Endodermal cell (in vitro differentiated cells): ENCODE measurements at regions not wholly inside any gene's neighbourhood (a gene's known extent, or its start where the extent isn't known, plus 50 kb on each side); places are given as distances from the start of the nearest gene placed in this dataset.

Experiments
- DNase-seq: peaks from one replicate; pipeline ENCODE4 v3.0.0-alpha.2; 2017
- H3K27ac ChIP-seq: 2 replicates; pipeline ENCODE4 v1.5.1; 2013; ENCODE audit warnings: mild to moderate bottlenecking, low read depth, low read length, moderate library complexity
- H3K27me3 ChIP-seq: 2 replicates; pipeline ENCODE4 v1.6.1; 2013; ENCODE audit warnings: mild to moderate bottlenecking, low read length, moderate library complexity; ENCODE audit not compliant: insufficient read depth, control insufficient read depth, poor library complexity, severe bottlenecking
- H3K36me3 ChIP-seq: 2 replicates; pipeline ENCODE4 v1.7.0; 2013; ENCODE audit warnings: mild to moderate bottlenecking, low read length, moderate library complexity; ENCODE audit not compliant: control insufficient read depth, insufficient read depth
- H3K4me1 ChIP-seq: one replicate; pipeline ENCODE4 v1.7.0; 2013; ENCODE audit warnings: low read length; ENCODE audit not compliant: control insufficient read depth, insufficient read depth
- H3K4me3 ChIP-seq: 2 replicates; pipeline ENCODE4 v1.5.1; 2013; ENCODE audit warnings: mild to moderate bottlenecking, low read length, moderate library complexity
- H3K9ac ChIP-seq: 2 replicates; pipeline ENCODE4 v1.6.1; 2013; ENCODE audit warnings: mild to moderate bottlenecking, low read length, moderate library complexity; ENCODE audit not compliant: poor library complexity, severe bottlenecking; ENCODE audit errors: extremely low read depth
- H3K9me3 ChIP-seq: 2 replicates; pipeline ENCODE4 v1.6.1; 2013; ENCODE audit warnings: mild to moderate bottlenecking, low read length, moderate library complexity; ENCODE audit not compliant: control insufficient read depth
- H3K27ac Mint-ChIP-seq: 2 replicates; pipeline ENCODE4 v1.8.0; 2020; ENCODE audit warnings: mixed read lengths
- H3K27me3 Mint-ChIP-seq: 2 replicates; pipeline ENCODE4 v1.8.0; 2021; ENCODE audit warnings: mild to moderate bottlenecking, mixed read lengths; ENCODE audit not compliant: insufficient read depth
- H3K36me3 Mint-ChIP-seq: 2 replicates; pipeline ENCODE4 v1.8.0; 2020; ENCODE audit warnings: low read depth, mixed read lengths
- H3K4me1 Mint-ChIP-seq: 2 replicates; pipeline ENCODE4 v1.8.0; 2020; ENCODE audit warnings: mixed read lengths
- H3K4me3 Mint-ChIP-seq: 2 replicates; pipeline ENCODE4 v1.8.0; 2020; ENCODE audit warnings: mild to moderate bottlenecking, moderate library complexity, mixed read lengths
- H3K9me3 Mint-ChIP-seq: 2 replicates; pipeline ENCODE4 v1.8.0; 2020; ENCODE audit warnings: mild to moderate bottlenecking, mixed read lengths
- WGBS, 2 experiments: methylation state at CpG; one replicate each; pipeline versions ENCODE4 v1.1.5 to v1.1.7; 2013; ENCODE audit warnings: missing lambda C conversion rate in 2 of 2, mixed read lengths in 1 of 2; ENCODE audit not compliant: insufficient coverage in 1 of 2, insufficient read length in 1 of 2; 5-methylcytosine and 5-hydroxymethylcytosine counted together
- TF ChIP-seq, protein P1 (sequence below): fragments of 200-600 bp; sonication (generic); conservative IDR thresholded peaks from 2 replicates; pipeline ENCODE4 v1.5.0; 2021; ENCODE audit warnings: antibody characterized with exemption, mild to moderate bottlenecking

DNA sequence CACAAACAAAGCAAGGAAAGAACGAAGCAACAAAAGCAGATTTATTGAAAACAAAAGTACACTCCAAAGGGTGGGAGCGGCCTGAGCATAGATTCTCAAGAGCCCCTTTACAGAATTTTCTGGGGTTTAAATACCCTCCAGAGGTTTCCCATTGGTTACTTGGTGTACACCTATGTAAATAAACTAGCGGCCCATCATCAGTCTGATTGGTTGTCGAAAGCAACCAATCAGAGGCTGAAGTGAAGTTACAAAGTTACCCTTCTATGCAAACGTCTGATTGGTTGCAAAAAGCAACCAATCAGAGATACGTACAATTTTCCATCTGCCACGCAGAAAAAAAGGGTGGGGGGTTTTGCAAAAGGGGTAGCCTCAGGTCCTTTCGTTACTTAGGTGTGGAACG, 96.3 kb upstream of the UBAC2 start:
- H3K9me3 ChIP-seq, result no peaks in the 10 kb centered on the region
- 91 to 97% methylated on average over 9 of the region's 9 CpGs for WGBS, 2 experiments
- H3K9ac ChIP-seq, result no peak overlapping the region
- H3K27ac ChIP-seq, result no peak overlapping the region
- no peak for DNase-seq
- Mint-ChIP-seq H3K27me3 (peaks cover 2% of the 10 kb centered on the region), H3K27ac (no peak overlapping the region), H3K9me3 (peaks cover 6% of the 10 kb centered on the region), H3K4me3 (no peak overlapping the region), H3K36me3 (no peaks in the 10 kb centered on the region), H3K4me1 (peaks cover 7% of the 10 kb centered on the region)
- H3K4me1 ChIP-seq, result no peaks in the 10 kb centered on the region
- TF ChIP-seq, protein P1, sequence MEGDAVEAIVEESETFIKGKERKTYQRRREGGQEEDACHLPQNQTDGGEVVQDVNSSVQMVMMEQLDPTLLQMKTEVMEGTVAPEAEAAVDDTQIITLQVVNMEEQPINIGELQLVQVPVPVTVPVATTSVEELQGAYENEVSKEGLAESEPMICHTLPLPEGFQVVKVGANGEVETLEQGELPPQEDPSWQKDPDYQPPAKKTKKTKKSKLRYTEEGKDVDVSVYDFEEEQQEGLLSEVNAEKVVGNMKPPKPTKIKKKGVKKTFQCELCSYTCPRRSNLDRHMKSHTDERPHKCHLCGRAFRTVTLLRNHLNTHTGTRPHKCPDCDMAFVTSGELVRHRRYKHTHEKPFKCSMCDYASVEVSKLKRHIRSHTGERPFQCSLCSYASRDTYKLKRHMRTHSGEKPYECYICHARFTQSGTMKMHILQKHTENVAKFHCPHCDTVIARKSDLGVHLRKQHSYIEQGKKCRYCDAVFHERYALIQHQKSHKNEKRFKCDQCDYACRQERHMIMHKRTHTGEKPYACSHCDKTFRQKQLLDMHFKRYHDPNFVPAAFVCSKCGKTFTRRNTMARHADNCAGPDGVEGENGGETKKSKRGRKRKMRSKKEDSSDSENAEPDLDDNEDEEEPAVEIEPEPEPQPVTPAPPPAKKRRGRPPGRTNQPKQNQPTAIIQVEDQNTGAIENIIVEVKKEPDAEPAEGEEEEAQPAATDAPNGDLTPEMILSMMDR, result no peak
- H3K36me3 ChIP-seq, result no peaks in the 10 kb centered on the region
- no peaks in the 10 kb centered on the region for H3K27me3 ChIP-seq
- no peak overlapping the region for H3K4me3 ChIP-seq

DNA sequence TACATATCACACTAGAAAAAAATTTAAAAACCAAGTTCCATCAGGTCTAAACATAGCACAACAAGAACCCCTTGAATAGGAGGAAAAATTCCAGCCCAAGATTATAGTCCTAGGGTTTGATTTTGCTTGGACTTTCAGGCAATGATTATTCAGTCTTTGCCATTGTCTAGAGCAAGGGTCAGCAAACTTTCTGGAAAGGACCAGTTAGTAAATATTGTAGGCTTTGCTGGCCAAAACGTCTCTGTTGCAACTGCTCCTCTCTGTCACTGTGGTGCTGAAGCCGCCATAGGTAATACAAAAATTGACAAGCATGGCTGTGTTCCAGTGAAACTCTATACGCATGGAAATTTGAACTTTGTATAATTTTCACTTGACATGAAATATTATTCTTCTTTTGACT, 95.5 kb upstream of the UBAC2 start:
- peaks cover 2% of the 10 kb centered on the region for H3K27me3 Mint-ChIP-seq
- peaks cover 7% of the 10 kb centered on the region for H3K4me1 Mint-ChIP-seq
- Histone ChIP-seq H3K4me1 (no peaks in the 10 kb centered on the region), H3K4me3 (no peak overlapping the region), H3K27me3 (no peaks in the 10 kb centered on the region), H3K27ac (no peak overlapping the region), H3K36me3 (no peaks in the 10 kb centered on the region), H3K9me3 (no peaks in the 10 kb centered on the region), H3K9ac (no peak overlapping the region)
- no peaks in the 10 kb centered on the region for H3K36me3 Mint-ChIP-seq
- 78 to 81% methylated on average over 2 to 3 of the region's 3 CpGs for WGBS, 2 experiments
- H3K9me3 Mint-ChIP-seq, result peaks cover 6% of the 10 kb centered on the region
- no peak overlapping the region for H3K27ac Mint-ChIP-seq
- H3K4me3 Mint-ChIP-seq, result no peak overlapping the region
- DNase-seq, result no peak
- TF ChIP-seq, protein P1, result no peak

DNA sequence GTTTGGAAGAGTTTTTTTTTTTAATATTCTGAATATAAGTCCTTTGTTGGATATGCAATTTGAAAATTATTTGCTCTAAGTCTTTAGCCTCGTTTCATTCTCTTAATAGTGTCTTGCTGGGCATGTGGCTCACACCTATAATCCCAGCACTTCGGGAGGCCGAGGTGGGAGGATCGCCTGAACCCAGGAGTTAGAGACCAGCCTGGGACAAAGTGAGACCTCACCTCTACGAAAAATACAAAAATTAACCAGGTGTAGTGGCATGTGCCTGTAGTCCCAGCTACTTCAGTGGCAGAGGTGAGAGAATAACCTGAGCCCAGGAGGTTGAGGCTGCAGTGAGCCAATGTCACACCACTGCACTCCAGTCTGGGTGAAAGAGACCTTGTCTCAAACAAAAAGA, 87.3 kb upstream of the UBAC2 start:
- no peak overlapping the region for H3K27ac Mint-ChIP-seq
- no peak overlapping the region for H3K4me3 Mint-ChIP-seq
- no peaks in the 10 kb centered on the region for H3K27me3 Mint-ChIP-seq
- H3K4me1 Mint-ChIP-seq, result no peaks in the 10 kb centered on the region
- no peaks in the 10 kb centered on the region for H3K4me1 ChIP-seq
- H3K9me3 ChIP-seq, result no peaks in the 10 kb centered on the region
- H3K9ac ChIP-seq, result no peak overlapping the region
- no peaks in the 10 kb centered on the region for H3K36me3 ChIP-seq
- TF ChIP-seq, protein P1, result no peak
- no peak for DNase-seq
- WGBS, 2 experiments, result 59 to 96% methylated on average over 5 of the region's 5 CpGs
- no peak overlapping the region for H3K27ac ChIP-seq
- H3K4me3 ChIP-seq, result no peak overlapping the region
- no peaks in the 10 kb centered on the region for H3K27me3 ChIP-seq
- H3K9me3 Mint-ChIP-seq, result peaks cover 11% of the 10 kb centered on the region
- no peaks in the 10 kb centered on the region for H3K36me3 Mint-ChIP-seq
